NCI-H2029 (cell line): ENCODE measurements at regions not wholly inside any gene's neighbourhood (a gene's known extent, or its start where the extent isn't known, plus 50 kb on each side); places are given as distances from the start of the nearest gene placed in this dataset.
A peak's percentile ranks its signal among the peaks of the same experiment; 100 is the strongest.
"Not testable (repeated sequence)": the region's sequence is repeated elsewhere in the genome, so short reads cannot be mapped to it uniquely, and the experiment has no call there.

Experiments
- DNase-seq: peaks from one replicate; lab custom pipeline; 2025; lab: John Stamatoyannopoulos, UW

GRCh38 chr4:38516190-38516589 lies 147.8 kb upstream of the KLF3 start:
- no peak for DNase-seq

DNA sequence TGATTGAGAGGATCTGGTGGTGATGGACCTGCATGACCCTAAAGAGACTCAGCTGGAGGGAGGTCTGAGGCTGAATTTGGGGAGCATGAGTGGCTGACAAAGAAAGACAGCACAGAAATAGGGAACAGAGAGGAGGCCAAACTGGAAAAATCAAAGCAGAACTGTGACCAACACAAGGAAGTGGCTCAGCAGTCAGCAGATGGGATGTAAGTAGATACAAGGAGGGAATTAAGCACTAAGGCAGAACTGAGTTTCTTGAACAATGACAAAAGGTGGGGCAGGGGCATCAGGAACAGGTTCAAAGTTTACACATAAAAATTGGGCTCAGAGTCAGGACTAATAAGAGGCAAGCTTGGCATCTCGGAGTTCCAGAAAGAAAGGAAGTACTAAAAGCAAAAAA lies 144.3 kb upstream of the KLF3 start:
- no peak for DNase-seq

DNA sequence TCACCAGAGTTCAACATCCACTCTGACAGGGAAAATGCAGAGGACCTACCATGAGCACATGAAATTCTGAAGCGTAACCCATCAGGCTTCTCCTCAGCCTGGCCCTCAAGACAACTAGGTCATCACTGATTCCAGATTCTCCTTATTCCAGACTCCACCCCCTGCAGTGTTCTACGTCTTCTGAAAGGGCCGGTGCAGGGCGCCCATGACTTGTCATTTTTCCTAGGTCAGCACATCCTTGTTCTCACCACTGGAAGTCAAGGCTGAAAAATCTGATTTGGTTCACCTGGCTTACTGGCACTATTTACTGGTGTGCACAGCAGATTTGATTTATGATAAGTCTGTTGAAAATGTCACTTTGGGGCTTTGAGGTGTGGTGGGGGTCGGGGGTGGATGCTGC lies 140.9 kb upstream of the KLF3 start:
- DNase-seq, result no peak

GRCh38 chr4:38523524-38524448 lies 140.2 kb upstream of the KLF3 start:
- DNase-seq, result no peak

DNA sequence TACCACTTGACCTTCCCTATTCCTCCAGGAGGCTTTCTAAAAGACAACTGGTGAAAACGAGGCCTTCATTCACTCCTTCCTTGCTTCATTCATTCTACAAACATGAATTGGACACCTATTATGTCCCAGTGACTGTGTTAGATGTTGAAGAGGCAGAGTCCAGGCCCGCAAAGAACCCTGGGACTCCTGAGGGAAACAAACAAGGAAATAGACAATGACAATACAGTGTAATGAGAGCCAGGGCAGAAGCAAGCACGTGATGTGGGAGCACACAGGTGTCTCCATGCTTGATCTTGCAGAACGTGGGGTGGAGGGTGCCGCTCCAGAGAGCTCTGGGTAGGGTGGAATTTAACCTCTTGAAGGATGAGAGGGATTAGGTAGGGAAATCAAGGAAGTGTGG lies 137.6 kb upstream of the KLF3 start:
- peak; percentile 80 for DNase-seq

DNA sequence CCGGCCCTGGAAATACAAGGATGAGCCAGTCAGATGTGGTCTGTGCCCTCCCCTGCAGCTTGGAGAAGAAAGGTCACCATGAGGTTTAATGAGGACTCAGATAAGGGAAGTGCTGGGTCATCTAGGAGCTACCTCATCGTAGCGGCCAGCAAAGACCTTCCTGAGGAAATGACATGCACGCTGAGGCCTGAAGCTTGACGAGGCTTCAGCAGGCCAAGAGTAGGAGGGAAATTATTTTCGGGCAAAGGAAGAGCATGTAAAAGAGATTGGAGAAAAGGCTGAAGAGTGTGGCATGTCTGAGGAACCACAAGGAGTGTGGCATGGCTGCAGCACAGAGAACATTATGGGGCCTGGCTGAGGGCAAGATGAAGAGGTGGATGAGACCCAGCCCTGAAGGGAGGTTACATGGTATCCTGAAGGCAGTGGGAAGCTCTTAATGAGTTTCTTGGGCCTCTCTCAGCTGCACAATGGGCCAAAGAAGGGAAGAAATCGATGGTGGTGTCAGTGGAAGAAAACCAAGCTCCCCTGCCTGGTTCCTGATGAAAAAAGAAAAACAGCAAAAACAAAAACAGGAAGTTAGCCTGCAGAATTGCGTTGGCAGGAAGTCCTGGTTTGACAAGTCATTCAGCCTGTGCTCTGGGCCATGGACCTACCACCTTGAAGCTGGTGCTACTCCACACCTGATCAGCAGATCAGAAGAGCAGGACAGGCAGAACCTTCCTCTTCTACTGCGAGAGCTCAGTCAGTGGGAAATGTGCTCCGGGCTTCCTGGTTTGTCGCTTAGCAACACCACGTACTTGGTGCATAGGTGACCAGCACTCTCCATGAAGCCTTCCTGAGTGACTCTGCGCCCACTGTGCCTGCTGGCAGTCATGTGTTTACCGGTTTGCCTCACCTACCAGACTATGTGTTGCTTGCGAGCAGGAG lies 134.5 kb upstream of the KLF3 start:
- DNase-seq, result peak; percentile 95

DNA sequence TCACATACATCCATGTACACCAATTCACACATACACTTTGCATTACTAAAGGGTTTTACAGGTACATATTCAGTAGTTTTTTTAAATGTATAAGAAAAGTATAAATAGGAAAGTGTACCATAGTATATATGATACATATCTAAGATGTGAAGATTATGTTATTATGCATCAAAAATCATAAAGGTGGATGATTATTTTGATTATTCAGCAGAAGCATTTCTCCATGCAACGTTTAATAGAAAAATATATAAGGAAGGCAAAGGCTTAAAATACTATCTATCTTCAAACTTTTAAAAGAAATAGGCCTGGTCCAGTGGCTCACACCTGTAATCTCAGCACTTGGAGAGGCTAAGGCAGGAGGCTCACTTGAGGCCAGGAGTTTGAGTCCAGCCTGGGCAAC lies 133.5 kb upstream of the KLF3 start:
- DNase-seq, result no peak

- peak; percentile 70 for DNase-seq
Measured at GRCh38 chr4:38531141-38531727, 132.8 kb upstream of the KLF3 start.

- no peak for DNase-seq
Measured at GRCh38 chr4:38532908-38533499, 131.0 kb upstream of the KLF3 start.

GRCh38 chr4:38534344-38535045 lies 129.5 kb upstream of the KLF3 start:
- DNase-seq, result no peak

GRCh38 chr4:38535071-38535470 lies 128.9 kb upstream of the KLF3 start:
- not testable (repeated sequence) for DNase-seq

GRCh38 chr4:38535717-38536116 lies 128.3 kb upstream of the KLF3 start:
- DNase-seq, result no peak

GRCh38 chr4:38536716-38537115 lies 127.3 kb upstream of the KLF3 start:
- no peak for DNase-seq

DNA sequence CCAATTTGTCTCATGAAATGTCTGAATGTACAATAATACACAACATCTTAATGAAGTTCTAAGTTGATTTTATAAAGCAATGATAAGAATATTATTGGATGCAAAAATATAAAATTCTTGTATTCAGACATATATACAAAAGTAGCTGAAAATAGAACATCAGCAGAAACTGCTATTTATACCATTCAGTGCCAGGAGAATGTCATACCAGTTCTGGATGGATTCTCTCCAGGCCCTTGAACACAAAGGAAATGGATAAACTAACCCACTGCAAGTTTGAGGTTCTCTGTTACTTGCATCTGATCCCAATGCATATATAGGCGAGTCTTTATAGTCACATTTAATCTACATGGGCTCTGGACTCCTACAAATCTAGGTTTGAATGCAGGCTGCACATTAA lies 126.3 kb upstream of the KLF3 start:
- no peak for DNase-seq

DNA sequence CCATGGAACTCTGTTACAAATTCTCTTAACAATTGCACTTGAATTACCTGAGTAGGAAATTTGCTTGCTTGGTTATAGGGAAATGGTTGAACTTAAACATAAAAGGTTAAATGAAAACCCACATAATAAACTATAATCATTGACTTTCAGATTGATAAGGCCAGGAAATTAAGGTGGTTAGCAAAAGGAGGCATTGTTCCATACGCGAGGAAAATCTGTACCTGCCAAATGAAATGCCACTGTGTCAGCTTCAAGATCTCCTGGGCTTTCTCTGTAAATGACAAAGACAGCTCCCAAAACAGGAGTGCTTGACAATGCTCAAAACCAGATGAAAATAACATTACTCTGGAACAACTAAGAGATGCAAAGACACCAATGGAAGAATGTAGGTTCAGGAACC lies 125.5 kb upstream of the KLF3 start:
- no peak for DNase-seq

- DNase-seq, result no peak
Measured at GRCh38 chr4:38539501-38539900, 124.5 kb upstream of the KLF3 start.

DNA sequence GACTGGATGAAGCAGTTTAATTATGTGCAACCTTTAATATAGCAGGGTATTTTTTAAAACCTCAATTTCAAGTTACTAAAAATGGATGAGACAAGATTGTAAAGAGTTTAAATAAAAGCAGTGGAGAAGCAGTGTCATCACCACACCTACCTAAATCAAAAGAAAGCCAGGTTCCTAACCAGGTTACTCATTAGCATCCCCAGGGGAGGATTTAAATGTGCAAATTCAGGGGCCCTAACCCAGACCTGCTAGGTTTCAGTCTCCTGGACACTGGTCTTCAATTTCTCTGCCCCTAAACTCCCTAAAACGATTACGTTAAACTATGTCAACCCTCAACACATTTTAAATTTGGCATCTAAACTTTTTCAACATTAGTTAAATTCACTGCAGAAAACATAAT lies 116.9 kb upstream of the KLF3 start:
- DNase-seq, result no peak

DNA sequence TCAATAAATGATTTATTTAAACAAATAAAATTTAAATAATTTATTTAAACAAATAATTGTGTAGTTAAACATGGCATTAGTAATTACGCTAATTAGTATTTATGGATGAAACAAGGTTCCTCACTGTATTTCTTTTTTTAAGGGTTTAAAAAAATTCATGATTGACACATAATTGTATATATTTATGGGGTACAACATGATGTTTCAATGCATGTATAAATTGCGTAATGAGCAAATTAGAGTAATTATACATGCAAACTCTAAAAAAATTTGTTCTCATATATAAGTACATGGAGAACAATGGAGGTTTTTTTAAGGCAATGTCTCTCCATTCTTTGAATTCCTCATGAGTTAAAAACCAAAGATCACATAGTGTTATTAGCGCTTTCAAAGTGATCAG lies 115.7 kb upstream of the KLF3 start:
- DNase-seq, result no peak

GRCh38 chr4:38559374-38559773 lies 104.6 kb upstream of the KLF3 start:
- no peak for DNase-seq

- DNase-seq, result no peak
Measured at GRCh38 chr4:38560340-38560739, 103.7 kb upstream of the KLF3 start.

GRCh38 chr4:38560768-38561558 lies 103.0 kb upstream of the KLF3 start:
- DNase-seq, result no peak
